Right lobe of liver (tissue), 6 donors: ENCODE measurements at regions not wholly inside any gene's neighbourhood (a gene's known extent, or its start where the extent isn't known, plus 50 kb on each side); places are given as distances from the start of the nearest gene placed in this dataset.

ENCODE experiments used
- ATAC-seq, 4 donors: fragments of 200-7000 bp; cut with Tn5 transposase; one replicate each; pipeline ENCODE4 v1.9.1; 2020; ENCODE audit warnings: mild to moderate bottlenecking in 4 of 4, moderate library complexity in 4 of 4
- DNase-seq, 3 donors: peaks; one replicate each; pipeline ENCODE4 v3.0.0-alpha.2; 2020
- H3K27ac ChIP-seq, 3 donors: fragments of 200-600 bp; one replicate each; pipeline ENCODE4 v1.8.0; 2022
- H3K27me3 ChIP-seq, 2 donors: fragments of 200-600 bp; one replicate each; pipeline ENCODE4 v1.8.0; 2022
- H3K36me3 ChIP-seq, 4 donors: fragments of 200-600 bp; sonication (generic) in 1 of 4; one replicate each; pipeline versions ENCODE4 v1.5.1 to v1.8.0; 2017 to 2022; ENCODE audit warnings: control low read depth in 1 of 4
- H3K4me1 ChIP-seq, 4 donors: fragments of 200-600 bp; sonication (generic) in 1 of 4; one replicate each; pipeline versions ENCODE4 v1.5.1 to v1.8.0; 2017 to 2022; ENCODE audit warnings: control low read depth in 1 of 4
- H3K4me3 ChIP-seq, 3 donors: fragments of 200-600 bp; one replicate each; pipeline ENCODE4 v1.8.0; 2022
- H3K9me3 ChIP-seq, 4 donors: fragments of 200-600 bp; sonication (generic) in 1 of 4; one replicate each; pipeline versions ENCODE4 v1.5.1 to v1.8.0; 2017 to 2022; ENCODE audit warnings: control low read depth in 1 of 4
- CTCF ChIP-seq, 4 donors: fragments of 200-600 bp in 3 of 4; fragments of 450-650 bp in 1 of 4; IDR thresholded peaks; one replicate each; pipeline versions ENCODE4 v1.5.1 to v1.8.0; 2016 to 2022; ENCODE audit warnings: antibody characterized with exemption in 4 of 4, mild to moderate bottlenecking in 2 of 4
- POLR2A ChIP-seq: fragments of 450-650 bp; IDR thresholded peaks from one replicate; pipeline ENCODE4 v1.6.1; 2017; ENCODE audit warnings: antibody characterized with exemption, mild to moderate bottlenecking
- WGBS: methylation state at CpG from one replicate; pipeline ENCODE4 v1.1.6; 2018; ENCODE audit warnings: low coverage, low lambda C conversion rate; ENCODE audit not compliant: insufficient coverage; ENCODE audit errors: missing lambda C conversion rate; 5-methylcytosine and 5-hydroxymethylcytosine counted together
- intact Hi-C, 2 donors: fragments of 100-400 bp; cut with DNase I; formaldehyde crosslinking; loops; one replicate each; pipeline versions ENCODE4 v1.11.2 to v1.14.1; 2022
- donor health status: DM: no; HTN: yes; CAD: no.
- donor health status: DM: no; HTN: no; CAD: no.
- donor health status: DM: no; HTN: no; CAD: no.
- donor health status: DM: no; HTN: yes; CAD: no.
- donor health status: DM: no; HTN: yes; CAD: no.

- intact Hi-C loops = no loop called here
- 41% methylated on average over 4 of the region's 4 CpGs for WGBS
- H3K27me3 ChIP-seq = no peaks in the 10 kb centered on the region
- H3K27ac ChIP-seq = no peak overlapping the region
- H3K36me3 ChIP-seq = no peaks in the 10 kb centered on the region
- no peak overlapping the region for H3K4me3 ChIP-seq
- ATAC-seq (no peak), DNase-seq (no peak)
- no peak for TF ChIP-seq CTCF (IDR thresholded peaks at IDR 0.05)
- no peak for TF ChIP-seq POLR2A
- no peaks in the 10 kb centered on the region for H3K4me1 ChIP-seq
- no peaks in the 10 kb centered on the region for H3K9me3 ChIP-seq
Measured at GRCh38 chrX:95974096-95974470, 710.6 kb upstream of the DIAPH2 start.

GRCh38 chrX:95974890-95975289 lies 709.8 kb upstream of the DIAPH2 start:
- WGBS = 20% methylated on average over 2 of the region's 5 CpGs
- Histone ChIP-seq H3K27ac (no peak overlapping the region), H3K27me3 (no peaks in the 10 kb centered on the region), H3K9me3 (no peaks in the 10 kb centered on the region), H3K4me3 (no peak overlapping the region), H3K36me3 (no peaks in the 10 kb centered on the region), H3K4me1 (no peaks in the 10 kb centered on the region)
- TF ChIP-seq CTCF (IDR thresholded peaks at IDR 0.05) (no peak), POLR2A (no peak)
- DNase-seq (no peak), ATAC-seq (no peak)
- intact Hi-C loops = no loop called here

GRCh38 chrX:95995583-95995982 lies 689.1 kb upstream of the DIAPH2 start:
- 63% methylated on average over 3 of the region's 3 CpGs for WGBS
- no peak overlapping the region for H3K4me3 ChIP-seq
- DNase-seq (no peak), ATAC-seq (no peak)
- H3K27me3 ChIP-seq = no peaks in the 10 kb centered on the region
- H3K9me3 ChIP-seq = no peaks in the 10 kb centered on the region
- TF ChIP-seq POLR2A (no peak), CTCF (IDR thresholded peaks at IDR 0.05) (no peak)
- no peak overlapping the region for H3K27ac ChIP-seq
- H3K36me3 ChIP-seq = no peaks in the 10 kb centered on the region
- intact Hi-C loops = no loop called here
- H3K4me1 ChIP-seq = no peaks in the 10 kb centered on the region

- no peaks in the 10 kb centered on the region for H3K9me3 ChIP-seq
- no peaks in the 10 kb centered on the region for H3K27me3 ChIP-seq
- no peak for ATAC-seq
- DNase-seq = no peak
- H3K27ac ChIP-seq = no peak overlapping the region
- no peaks in the 10 kb centered on the region for H3K36me3 ChIP-seq
- 17% methylated on average over 1 of the region's 1 CpG for WGBS
- TF ChIP-seq POLR2A (no peak), CTCF (IDR thresholded peaks at IDR 0.05) (no peak)
- H3K4me3 ChIP-seq = no peak overlapping the region
- intact Hi-C loops = no loop called here
- no peaks in the 10 kb centered on the region for H3K4me1 ChIP-seq
Measured at GRCh38 chrX:95996294-95996693, 688.3 kb upstream of the DIAPH2 start.

GRCh38 chrX:96002431-96002830 lies 682.2 kb upstream of the DIAPH2 start:
- no peak overlapping the region for H3K4me3 ChIP-seq
- TF ChIP-seq CTCF (IDR thresholded peaks at IDR 0.05) (no peak), POLR2A (no peak)
- 24% methylated on average over 5 of the region's 5 CpGs for WGBS
- ATAC-seq = no peak
- H3K27ac ChIP-seq = no peak overlapping the region
- no peaks in the 10 kb centered on the region for H3K4me1 ChIP-seq
- H3K9me3 ChIP-seq = no peaks in the 10 kb centered on the region
- DNase-seq = no peak
- no peaks in the 10 kb centered on the region for H3K27me3 ChIP-seq
- intact Hi-C loops = no loop called here
- no peaks in the 10 kb centered on the region for H3K36me3 ChIP-seq
